Calu3 (cell line): ENCODE measurements at regions not wholly inside any gene's neighbourhood (a gene's known extent, or its start where the extent isn't known, plus 50 kb on each side); places are given as distances from the start of the nearest gene placed in this dataset.

Experiments
- BruUV-seq: library from RNA; stranded (reverse); fragments of 400-500 nt; replicated peaks from 2 replicates; lab custom pipeline; 2021; lab: Mats Ljungman, UMichigan
- CTCF ChIA-PET: fragments of 300-600 bp; sonication (Branson Sonifier 250); formaldehyde crosslinking; loops from one replicate; lab custom pipeline; 2022; ENCODE audit warnings: antibody characterized with exemption; lab: Charles Lee
- DNase-seq: peaks from one replicate; pipeline ENCODE4 v3.0.0; 2022
- H3K27ac Mint-ChIP-seq: one replicate; pipeline ENCODE4 v1.8.0; 2022; ENCODE audit warnings: mixed read lengths; ENCODE audit not compliant: unreplicated experiment
- H3K27me3 Mint-ChIP-seq: one replicate; pipeline ENCODE4 v1.8.0; 2022; ENCODE audit warnings: mixed read lengths; ENCODE audit not compliant: unreplicated experiment
- H3K36me3 Mint-ChIP-seq: one replicate; pipeline ENCODE4 v1.8.0; 2022; ENCODE audit warnings: mild to moderate bottlenecking, moderate library complexity, mixed read lengths; ENCODE audit not compliant: insufficient read depth, unreplicated experiment
- H3K4me1 Mint-ChIP-seq: one replicate; pipeline ENCODE4 v1.8.0; 2022; ENCODE audit warnings: mild to moderate bottlenecking, low read depth, mixed read lengths; ENCODE audit not compliant: unreplicated experiment
- H3K4me3 Mint-ChIP-seq: one replicate; pipeline ENCODE4 v1.8.0; 2022; ENCODE audit warnings: mild to moderate bottlenecking, low read depth, moderate library complexity, mixed read lengths; ENCODE audit not compliant: unreplicated experiment
- H3K9me3 Mint-ChIP-seq: one replicate; pipeline ENCODE4 v1.8.0; 2022; ENCODE audit warnings: low read depth, mixed read lengths; ENCODE audit not compliant: unreplicated experiment
- CTCF ChIP-seq: fragments of 200-600 bp; IDR thresholded peaks from one replicate; pipeline ENCODE4 v1.8.0; 2022; ENCODE audit warnings: antibody characterized with exemption; ENCODE audit not compliant: unreplicated experiment
- intact Hi-C: fragments of 100-400 bp; cut with micrococcal nuclease; formaldehyde crosslinking; loops from one replicate; pipeline ENCODE4 v1.10.0; 2022; ENCODE audit not compliant: unreplicated experiment

- intact Hi-C loops: no loop called here
- Mint-ChIP-seq H3K27me3 (no peaks in the 10 kb centered on the region), H3K36me3 (no peaks in the 10 kb centered on the region), H3K4me1 (no peaks in the 10 kb centered on the region), H3K9me3 (no peaks in the 10 kb centered on the region), H3K27ac (no peak overlapping the region), H3K4me3 (no peak overlapping the region)
- BruUV-seq: no TSS peak
- CTCF ChIA-PET: no interaction called here
- TF ChIP-seq CTCF: no peak
- DNase-seq: no peak
These were observed 117.1 kb upstream of the COX10 start for GRCh38 chr17:13952009-13952750.

GRCh38 chr17:13953841-13954240, 115.5 kb upstream of the COX10 start:
- Mint-ChIP-seq H3K9me3 (no peaks in the 10 kb centered on the region), H3K27me3 (no peaks in the 10 kb centered on the region), H3K27ac (no peak overlapping the region), H3K4me1 (no peaks in the 10 kb centered on the region), H3K4me3 (no peak overlapping the region), H3K36me3 (no peaks in the 10 kb centered on the region)
- DNase-seq: no peak
- intact Hi-C loops: no loop called here
- BruUV-seq: no TSS peak
- CTCF ChIA-PET: no interaction called here
- no peak for TF ChIP-seq CTCF

- Mint-ChIP-seq H3K4me1 (no peaks in the 10 kb centered on the region), H3K36me3 (no peaks in the 10 kb centered on the region), H3K4me3 (no peak overlapping the region), H3K9me3 (peaks cover 3% of the 10 kb centered on the region), H3K27me3 (no peaks in the 10 kb centered on the region), H3K27ac (no peak overlapping the region)
- intact Hi-C loops: no loop called here
- CTCF ChIA-PET: no interaction called here
- DNase-seq: no peak
- BruUV-seq: no TSS peak
- no peak for TF ChIP-seq CTCF
These were observed 111.7 kb upstream of the COX10 start for GRCh38 chr17:13957636-13958035.

- TF ChIP-seq CTCF: no peak
- H3K4me3 Mint-ChIP-seq: no peak overlapping the region
- DNase-seq: no peak
- no peaks in the 10 kb centered on the region for H3K36me3 Mint-ChIP-seq
- peaks cover 3% of the 10 kb centered on the region for H3K9me3 Mint-ChIP-seq
- H3K4me1 Mint-ChIP-seq: no peaks in the 10 kb centered on the region
- H3K27ac Mint-ChIP-seq: no peak overlapping the region
- intact Hi-C loops: no loop called here
- H3K27me3 Mint-ChIP-seq: no peaks in the 10 kb centered on the region
- BruUV-seq: no TSS peak
- CTCF ChIA-PET: no interaction called here
These were observed 110.5 kb upstream of the COX10 start for GRCh38 chr17:13958773-13959172.
